GM19023 (cell line): ENCODE measurements at regions not wholly inside any gene's neighbourhood (a gene's known extent, or its start where the extent isn't known, plus 50 kb on each side); places are given as distances from the start of the nearest gene placed in this dataset.
"Not testable (repeated sequence)": the region's sequence is repeated elsewhere in the genome, so short reads cannot be mapped to it uniquely, and the experiment has no call there.

Experiments
- ATAC-seq: cut with Tn5 transposase; IDR thresholded peaks from one replicate; pipeline ENCODE4 v1.9.1; 2021; ENCODE audit warnings: mild to moderate bottlenecking, moderate library complexity; ENCODE audit not compliant: unreplicated experiment

DNA sequence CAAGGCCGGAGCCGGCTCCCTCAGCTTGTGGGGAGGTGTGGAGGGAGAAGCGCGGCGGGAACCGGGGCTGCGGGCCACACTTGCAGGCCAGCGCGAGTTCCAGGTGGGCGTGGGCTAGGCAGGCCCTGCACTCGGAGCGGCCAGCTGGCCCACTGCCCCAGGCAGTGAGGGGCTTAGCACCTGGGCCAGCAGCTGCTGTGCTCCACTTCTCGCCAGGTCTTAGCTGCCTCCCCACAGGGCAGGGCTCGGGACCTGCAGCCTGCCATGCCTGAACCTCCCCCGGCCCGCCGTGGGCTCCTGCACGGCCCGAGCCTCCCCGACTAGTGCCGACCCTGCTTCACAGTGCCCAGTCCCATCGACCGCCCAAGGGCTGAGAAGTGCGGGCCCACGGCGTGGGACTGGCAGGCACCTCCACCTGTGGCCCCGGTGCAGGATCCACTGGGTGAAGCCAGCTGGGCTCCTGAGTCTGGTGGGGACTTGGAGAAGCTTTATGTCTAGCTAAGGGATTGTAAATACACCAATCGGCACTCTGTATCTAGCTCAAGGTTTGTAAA is 131.8 kb downstream of the KDR start:
- ATAC-seq: not testable (repeated sequence)

DNA sequence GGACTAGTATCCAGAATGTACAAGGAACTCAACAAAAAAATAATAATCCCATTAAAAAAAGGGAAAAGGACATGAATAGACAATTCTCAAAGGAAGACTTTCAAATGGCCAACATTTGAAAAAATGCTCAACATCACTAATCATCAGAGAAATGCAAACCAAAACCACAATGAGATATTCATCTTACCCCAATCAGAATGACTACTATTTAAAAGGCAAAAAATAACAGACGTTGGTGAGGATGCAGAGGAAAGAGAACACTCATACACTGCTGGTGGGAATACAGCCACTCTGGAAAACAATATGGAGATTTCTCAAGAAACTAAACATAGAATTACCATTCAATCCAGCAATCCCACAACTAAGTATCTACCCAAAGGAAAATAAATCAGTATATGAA is 133.1 kb downstream of the KDR start:
- no peak for ATAC-seq

DNA sequence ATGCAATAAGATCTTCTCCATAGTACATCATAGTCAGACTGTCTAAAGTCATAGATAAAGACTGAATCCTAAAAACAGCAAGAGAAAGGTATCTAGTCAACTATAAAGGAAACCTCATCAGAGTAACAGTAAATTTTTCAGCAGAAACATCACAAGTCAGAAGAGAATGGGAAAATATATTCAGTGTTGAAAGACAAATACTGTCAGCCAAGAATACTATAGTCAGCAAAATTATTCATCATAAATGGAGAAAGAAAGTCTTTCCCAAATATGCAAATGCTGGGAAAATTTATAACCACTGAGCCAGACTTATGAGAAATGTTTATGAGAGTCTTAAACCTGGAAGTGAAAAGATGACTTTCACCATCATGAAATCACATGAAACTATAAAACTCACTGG is 136.7 kb downstream of the KDR start:
- no peak for ATAC-seq

DNA sequence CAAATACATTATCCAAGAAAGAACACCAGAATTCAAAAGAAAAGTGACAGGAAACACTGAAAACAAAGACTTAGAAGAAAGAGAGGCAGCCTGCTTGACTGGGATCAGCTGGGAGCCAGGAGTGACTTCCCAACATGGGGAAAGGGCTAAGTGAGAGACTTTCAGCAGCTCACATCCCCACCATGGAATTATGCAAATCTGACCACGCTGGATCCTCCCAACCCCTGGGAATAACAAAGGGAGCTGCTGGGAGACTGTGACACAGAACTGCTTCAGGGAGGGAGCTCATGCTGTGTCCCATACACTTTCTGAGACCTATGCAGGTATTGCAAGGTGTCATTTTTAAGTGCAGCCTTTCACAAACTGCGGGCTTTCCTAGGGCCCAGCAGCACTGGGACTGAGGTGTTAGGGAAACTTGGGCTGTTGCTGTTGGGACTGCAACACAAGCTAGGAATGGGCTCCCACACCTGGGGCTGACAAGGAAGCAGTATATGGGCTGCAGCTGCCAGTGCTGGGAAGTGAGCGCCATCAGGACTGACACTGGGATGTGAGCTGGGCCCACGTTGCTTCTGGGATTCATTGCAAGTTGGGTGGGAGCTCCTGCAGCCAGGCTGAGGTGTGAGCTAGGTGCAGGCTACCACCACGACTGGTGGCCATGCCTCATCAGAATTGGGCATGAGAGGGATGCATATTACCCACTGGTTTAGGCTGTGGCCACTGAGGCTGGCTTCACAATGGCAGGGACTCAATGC is 139.1 kb downstream of the KDR start:
- no peak for ATAC-seq

DNA sequence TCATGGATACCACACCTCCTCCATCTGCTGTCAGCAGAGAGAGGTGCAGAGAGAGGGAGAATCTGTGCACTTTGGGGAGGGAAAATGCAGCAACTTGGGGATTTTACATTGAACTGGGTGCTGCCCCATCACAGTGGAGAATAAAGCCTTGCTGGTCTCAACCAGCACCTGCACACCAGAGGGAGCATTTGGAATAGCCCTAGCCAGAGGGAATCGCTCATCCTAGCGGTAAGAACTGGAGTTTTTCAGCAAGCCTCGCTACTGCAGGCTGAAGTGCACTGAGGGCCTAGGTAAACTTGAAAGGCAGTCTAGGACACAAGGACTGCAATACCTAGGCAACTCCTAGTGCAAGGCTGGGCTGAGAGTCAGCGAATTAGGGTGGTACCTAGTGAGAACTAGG is 148.7 kb downstream of the KDR start:
- no peak for ATAC-seq

DNA sequence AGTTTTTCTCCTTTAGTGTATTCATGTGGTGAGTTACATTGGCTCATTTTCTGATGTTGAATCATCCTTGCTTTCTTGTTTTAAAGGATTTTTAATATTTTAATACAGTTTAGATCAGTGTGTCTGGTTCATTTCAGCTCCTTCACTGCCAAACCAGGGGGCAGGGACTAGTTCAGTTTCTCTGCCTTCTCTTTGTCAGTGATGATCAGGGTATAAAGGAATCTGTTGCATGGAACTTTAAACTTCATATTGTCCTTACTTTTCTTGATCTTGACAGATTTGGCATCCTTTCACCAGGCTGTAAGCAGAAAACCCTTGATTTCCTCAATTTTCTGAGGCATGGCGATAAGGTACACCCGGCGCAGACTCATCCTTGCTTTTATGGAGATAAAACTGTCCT is 149.4 kb downstream of the KDR start:
- ATAC-seq: no peak

DNA sequence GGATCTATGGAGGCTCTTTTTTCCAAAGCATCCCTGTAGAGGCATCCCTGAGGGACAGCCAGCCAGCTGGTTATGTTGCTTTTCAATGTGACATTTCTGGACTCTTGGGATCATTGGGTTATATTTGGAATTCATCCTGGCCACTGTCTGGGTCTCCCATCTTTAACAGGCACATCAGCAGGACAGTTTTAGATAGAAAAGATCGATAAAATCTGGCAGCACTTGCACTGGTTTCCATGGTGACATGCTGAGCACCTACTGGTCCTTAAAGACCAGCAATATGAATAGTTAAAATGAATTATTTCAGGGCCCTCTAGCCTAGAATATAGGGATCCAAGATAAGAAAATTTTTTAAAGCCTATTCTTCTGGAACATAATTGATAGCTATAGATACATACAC is 151.6 kb downstream of the KDR start:
- ATAC-seq: no peak

DNA sequence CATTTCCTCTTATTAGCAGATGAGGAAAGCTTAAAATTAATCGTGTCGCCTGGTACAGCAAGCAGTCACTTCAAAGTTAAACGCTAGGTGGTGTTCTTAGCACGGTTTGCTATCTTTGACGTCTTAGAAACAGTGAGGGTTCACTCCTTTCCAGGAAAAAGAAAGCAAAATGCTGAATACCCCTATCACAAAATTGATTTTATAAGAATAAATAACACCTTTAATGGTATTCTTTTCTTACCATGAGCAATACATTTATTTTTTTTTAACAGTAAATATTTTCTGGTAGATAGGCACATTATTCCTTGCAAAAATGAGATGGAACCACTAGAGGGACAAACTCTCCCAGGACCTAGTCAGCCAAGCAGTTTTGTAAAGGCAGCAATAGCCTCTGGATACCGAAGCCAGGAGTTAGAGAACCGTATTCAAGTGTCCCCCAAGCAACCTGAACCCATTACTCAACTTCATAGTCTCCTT is 153.9 kb downstream of the KDR start:
- peak; percentile 57 for ATAC-seq

DNA sequence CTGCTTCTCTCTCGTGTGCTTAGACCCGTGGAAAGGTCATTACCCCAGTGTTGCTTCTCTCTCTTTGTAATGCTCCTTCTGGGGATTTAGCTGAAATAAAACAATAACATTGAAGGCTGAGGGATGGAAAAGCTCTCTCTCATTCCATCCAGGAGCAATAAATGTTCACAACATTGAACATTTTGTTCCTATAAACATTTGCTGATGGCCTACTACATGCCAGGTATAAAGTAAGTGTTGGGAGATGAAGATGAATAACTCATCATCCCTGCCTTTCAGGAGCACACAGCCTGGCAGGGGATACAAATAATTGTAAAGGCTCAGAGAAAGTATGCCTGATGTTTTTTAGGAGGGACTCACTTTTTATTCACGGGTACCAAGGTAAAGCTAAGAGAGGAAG is 158.1 kb downstream of the KDR start:
- ATAC-seq: no peak

DNA sequence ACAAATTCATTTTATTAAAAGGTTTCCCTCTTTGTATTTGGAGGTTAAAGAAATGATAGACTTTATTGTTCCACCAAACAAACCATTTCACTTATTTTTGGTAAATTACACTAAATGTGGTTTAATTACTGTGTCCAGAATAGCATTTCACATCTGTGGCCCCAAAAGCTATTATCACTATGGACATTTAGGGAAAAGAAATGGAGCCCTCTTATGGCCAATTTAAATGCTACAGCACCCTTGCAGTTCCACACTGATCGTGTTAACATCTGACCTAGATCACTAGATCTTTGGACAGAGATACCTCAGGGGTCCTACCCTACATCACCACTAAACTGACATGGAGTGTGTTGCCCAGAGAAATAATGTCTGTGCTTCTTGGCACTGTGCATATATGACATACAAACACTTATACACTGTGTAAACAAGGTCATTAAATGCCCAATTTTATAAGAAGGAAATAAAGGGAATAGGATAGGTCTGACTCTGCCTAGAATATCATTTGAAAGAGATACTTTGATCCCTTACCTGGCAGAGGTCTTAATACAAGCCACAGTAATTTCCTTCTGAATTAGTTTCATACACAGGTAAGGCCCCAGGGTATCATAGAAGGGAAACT is 163.9 kb downstream of the KDR start:
- ATAC-seq: no peak

DNA sequence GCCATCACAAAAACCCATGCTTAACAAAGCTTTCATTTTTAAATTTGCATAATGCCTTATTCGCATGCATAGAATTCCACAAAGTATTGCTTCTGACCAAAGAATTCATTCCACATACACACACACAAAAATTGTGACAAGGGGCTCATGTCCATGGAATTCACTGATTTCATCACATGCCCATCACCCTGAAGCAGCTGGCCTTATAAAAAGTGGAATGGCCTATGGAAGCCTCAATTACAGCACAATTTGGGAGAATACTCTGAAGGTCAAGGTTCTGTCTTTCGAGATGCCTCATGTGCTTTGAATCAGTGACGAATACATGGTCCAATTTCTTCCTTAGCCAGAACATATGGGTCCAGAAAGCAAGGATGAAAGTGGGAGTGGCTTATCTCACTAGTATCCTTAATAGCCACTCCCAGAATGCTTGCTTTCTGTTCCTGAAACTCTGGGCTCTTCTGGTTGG is 165.7 kb downstream of the KDR start:
- ATAC-seq: no peak

DNA sequence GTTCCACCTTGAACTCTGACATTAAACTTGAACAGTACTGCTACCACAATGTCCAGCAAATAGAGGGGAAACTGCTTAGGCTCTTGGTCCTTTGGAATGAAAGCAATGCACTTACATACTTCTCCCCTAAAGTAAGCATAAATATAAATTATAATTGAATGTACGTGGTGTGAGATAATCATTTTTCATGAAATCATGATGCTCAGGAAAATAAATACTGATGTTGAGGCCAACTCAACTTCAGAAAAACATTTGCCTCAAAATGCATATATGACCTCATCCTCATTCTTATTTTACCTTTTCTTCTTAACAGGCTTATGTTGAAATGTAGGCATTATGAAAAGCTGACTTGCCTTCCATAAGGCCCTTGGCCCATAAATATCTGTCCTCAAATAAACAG is 166.3 kb downstream of the KDR start:
- no peak for ATAC-seq

DNA sequence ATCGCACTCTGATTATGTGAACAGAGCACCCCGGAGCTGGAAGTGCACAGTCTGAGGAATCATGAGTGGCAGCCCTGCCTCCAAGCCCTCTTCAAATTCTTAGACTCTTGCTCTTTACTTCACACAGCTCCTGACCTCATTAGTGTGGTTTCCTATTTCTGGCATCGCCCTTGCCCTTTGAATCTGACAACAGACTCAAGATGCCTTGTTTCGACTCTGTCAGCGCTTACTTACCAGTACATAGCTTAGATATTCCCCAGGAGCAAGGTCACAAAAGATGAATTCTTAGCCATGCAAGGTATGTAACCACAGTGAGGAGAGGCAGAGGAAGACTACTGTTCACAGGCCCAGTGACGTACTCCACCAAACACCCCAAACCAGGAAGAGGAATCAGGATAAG is 167.2 kb downstream of the KDR start:
- ATAC-seq: no peak

DNA sequence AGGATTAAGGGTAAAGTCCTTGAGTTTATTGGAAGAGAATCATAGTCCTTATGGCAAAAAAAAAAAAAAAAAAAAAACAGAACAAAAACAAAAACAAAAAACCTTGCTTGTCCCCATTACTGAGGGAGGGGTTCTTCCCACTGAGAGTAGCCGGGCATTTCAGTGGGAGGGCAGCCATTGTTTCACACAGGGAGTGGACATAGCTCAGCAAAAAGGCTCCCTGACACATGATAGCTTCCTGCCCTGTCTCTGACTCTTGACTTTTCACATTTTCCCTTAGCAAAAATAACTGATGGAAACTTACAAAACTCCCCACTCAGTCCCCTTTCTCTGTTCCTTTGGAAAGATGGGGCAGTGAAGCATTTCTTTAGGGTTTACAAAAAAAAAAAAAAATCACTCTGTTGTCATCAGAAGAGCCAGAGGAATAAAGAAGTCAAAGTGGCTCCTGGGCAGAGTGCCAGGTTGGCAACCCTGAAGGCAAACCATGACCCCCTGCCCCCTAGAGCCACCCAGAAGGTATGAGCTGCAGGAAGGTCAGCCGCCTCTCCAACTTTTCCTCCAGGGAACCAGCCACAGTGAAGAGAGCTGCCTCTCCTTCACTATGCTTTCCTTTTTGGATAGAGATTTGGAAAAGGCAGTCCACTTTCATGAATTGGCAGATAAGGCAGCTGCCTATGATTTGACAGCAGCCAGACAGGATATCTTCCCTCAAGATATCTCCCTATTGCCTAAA is 170.6 kb downstream of the KDR start:
- ATAC-seq: no peak

DNA sequence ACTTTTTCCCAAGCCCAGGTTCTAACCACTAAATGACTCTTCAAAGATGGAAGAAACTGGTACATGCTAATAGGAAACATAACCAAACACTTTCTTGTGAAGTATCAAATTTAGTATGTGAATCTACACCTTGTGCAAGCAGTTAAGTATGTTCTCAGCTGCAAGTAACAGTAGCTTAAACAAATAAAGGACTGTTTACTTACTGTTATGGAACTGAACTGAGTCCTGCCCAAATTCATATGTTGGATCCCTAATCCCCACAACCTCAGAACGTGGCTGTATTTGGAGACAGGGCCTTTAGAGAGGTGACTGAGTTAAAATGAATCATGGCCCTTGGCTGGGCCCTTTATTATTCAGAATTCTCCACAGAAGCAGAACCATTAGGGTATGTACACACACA is 178.7 kb downstream of the KDR start:
- ATAC-seq: no peak

DNA sequence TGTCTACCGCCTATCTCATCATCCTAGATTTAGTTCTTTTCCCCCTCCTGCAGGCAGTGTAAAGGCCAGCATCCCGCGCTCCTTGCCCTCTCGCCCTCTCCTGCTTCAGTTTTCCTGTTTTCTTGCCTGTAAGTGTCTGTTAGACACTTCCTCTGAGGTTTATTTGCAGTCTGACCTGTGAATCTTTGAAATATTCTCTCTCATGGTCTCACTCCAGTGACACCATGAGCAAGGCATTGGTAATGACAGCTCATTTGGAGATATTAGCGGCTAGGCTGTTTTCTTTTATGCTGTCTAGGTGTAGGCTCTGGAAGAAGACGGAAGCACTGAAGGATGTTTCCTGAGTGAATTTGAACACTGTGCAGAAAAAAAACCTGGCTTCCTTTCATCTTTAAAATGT is 179.6 kb downstream of the KDR start:
- no peak for ATAC-seq

DNA sequence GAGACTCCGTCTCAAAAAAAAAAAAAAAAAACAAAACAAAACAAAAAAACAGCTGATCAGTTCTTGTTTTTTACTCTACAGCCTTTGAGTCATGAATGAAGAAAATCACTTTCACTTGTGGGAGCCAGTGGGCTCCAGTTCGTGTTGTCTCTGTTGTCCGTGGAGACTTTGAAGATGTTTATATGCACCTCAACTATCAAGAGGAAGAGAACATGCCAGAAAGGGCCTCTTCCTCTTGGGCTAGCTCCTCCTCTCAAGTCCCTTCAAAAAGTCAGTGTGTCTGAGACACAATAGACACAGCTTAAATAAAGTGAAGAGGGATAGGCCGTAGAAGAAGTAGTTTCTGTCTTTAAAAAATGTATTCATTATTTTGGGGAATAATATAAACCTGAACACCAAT is 182.7 kb downstream of the KDR start:
- ATAC-seq: no peak

DNA sequence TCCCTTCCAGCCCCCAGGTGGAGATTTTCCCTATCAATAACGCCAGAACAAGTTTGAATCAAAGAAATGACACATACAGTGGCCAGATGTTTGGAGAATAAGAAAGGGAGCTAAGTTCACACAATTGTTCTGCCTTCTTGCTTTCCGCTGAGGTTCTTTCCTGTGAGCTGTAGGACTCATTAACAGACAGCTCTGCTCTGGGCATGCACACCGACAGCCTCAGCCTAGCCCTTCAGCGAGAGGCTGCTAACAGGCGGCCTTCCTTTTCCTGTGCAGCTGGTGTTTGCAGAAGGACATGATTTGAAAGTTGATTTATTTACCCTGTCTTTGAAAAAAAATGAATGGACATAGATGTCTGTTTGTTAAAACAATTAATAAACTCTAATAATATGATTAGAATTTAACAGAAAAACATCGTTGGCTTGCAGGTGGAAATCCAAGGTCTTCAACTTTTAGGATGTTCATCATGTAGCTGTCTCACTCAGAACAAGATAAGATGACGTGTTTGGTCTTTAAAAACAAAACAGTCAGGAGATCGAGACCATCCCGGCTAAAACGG is 183.3 kb downstream of the KDR start:
- peak; percentile 73 for ATAC-seq

DNA sequence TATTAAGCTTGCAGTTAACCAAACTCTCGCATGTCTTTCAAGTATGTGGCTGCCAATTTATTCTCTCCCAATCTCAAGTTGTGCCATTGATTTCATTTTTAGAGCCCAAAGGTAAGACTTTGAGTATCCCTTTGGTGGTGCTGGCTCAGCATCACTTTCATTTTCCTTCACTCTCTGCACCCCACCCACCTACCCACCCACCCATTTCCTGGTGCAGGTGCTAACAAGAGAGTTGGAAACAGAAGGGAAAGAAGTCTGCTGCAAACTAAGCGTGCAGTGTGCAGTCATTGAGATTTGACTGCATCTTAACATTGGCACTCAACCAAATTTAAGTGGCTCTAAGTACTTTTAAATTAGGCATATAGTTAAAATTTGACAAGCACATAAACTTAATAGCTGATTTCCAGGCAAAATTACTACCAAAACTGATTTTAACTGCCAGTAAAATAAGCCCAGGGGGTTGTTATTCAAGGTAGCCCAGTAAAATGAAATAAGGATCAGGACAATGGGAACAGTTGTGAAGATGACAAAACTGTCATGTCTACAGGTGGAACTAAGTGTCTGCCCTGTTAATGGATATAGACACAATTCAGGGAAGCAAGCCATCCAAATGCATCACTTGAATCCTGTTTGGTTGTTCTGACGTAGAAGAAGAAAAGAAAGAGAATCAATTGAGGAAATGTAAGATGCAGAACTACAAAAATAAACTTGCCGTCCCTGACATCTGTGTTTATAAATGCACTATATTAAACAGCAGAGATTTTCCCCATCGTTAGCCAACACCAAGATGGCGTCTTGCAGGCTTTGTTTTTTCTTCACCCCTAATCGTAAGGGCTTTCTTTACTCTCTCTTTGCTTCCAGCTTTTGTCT is 184.2 kb downstream of the KDR start:
- ATAC-seq: no peak

DNA sequence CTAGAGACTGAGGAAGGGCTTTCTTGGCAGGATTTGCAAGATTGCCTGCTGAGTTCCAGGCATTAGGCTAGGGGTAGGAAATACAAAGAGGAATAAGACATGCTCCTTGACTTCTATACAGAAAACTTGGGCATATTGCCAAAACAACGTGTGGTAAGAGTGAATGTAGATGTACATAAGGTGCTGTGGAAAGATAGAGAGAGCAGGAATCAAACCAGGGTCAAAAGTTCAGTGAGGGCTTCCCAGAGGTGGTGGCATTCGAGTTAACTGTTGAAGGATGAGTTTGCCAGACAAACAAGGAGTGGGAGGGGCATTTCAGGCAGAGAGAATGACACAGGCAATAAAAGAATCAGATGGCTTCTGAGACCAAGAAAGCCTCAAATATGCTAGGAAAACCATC is 187.9 kb downstream of the KDR start:
- no peak for ATAC-seq
